ENCODE measurements at regions not wholly inside any gene's neighbourhood (a gene's known extent, or its start where the extent isn't known, plus 50 kb on each side); places are given as distances from the start of the nearest gene placed in this dataset.
"Not testable (repeated sequence)": the region's sequence is repeated elsewhere in the genome, so short reads cannot be mapped to it uniquely, and the experiment has no call there.

DNA sequence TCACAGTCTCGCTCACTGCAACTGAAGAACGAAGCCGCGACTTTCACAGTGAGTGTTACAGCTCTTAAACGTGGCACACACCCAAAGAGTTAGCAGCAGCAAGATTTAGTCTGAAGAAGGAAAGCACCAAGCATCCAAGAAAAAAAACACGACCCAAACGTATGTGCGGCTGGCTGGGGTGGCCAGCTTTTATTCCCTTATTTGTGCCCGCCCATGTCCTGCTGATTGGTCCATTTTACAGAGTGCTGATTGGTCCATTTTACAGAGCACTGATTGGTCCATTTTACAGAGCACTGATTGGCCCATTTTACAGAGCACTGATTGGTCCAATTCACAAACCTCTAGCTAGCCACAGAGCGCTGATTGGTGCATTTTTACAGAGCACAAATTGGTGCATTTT, 323.0 kb upstream of the ATP10A start:
- TF ChIP-seq, protein P1, sequence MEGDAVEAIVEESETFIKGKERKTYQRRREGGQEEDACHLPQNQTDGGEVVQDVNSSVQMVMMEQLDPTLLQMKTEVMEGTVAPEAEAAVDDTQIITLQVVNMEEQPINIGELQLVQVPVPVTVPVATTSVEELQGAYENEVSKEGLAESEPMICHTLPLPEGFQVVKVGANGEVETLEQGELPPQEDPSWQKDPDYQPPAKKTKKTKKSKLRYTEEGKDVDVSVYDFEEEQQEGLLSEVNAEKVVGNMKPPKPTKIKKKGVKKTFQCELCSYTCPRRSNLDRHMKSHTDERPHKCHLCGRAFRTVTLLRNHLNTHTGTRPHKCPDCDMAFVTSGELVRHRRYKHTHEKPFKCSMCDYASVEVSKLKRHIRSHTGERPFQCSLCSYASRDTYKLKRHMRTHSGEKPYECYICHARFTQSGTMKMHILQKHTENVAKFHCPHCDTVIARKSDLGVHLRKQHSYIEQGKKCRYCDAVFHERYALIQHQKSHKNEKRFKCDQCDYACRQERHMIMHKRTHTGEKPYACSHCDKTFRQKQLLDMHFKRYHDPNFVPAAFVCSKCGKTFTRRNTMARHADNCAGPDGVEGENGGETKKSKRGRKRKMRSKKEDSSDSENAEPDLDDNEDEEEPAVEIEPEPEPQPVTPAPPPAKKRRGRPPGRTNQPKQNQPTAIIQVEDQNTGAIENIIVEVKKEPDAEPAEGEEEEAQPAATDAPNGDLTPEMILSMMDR (IDR thresholded peaks at IDR 0.05; ENCODE audit: poor library complexity, severe bottlenecking): not testable (repeated sequence)
- not testable (repeated sequence) for TF ChIP-seq EZH2 (IDR thresholded peaks at IDR 0.05; ENCODE audit: borderline replicate concordance, insufficient read depth, low read length, poor library complexity, severe bottlenecking); MXI1 (conservative IDR thresholded peaks at IDR 0.05; ENCODE audit: poor library complexity, severe bottlenecking); POLR2AphosphoS5 (IDR thresholded peaks at IDR 0.05); TAF1 (IDR thresholded peaks at IDR 0.05; ENCODE audit: low read depth); SMC3 (conservative IDR thresholded peaks at IDR 0.05; ENCODE audit: poor library complexity)

All from neural cell (in vitro differentiated cells).